ENCODE measurements at regions not wholly inside any gene's neighbourhood (a gene's known extent, or its start where the extent isn't known, plus 50 kb on each side); places are given as distances from the start of the nearest gene placed in this dataset.

DNA sequence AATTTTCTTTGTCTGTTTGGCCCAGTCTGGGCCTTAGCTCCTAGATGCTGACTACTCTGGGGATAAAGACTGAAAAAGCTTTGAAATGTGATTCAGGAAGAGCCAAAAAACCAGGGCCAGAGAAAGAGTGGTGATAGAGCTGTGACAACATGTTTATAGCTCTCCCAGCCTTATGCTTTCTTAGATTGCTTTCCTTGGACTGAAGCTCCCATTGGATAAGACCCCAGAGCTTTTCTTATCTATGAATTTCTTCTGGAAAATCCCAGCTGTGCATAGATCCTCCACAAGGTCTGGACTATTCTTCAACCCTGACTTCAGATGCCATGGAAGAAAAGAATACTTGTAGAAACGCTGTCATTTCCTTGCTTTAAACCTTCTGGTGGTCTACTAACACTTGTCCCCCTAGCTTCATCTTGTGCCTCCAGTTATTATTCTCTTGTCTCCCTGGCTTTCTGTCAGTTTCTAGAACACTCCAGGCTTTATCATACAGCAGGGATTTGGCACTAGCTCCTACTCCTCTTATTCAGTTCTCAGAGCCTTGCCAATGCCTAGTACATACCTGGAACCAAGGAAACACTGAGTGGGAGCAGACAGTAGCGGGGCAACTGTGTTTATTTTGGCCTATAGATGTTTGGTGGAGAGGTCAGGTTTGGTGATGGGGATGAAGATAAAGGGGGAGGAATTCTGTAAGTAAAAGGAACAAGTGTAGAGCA, 57.1 kb upstream of the TEX13D start:
- Histone ChIP-seq H3K27ac (replicated peaks) (no peak overlapping the region), H3K4me3 (replicated peaks; ENCODE audit: insufficient read depth, low read length) (no peak overlapping the region), H3K27me3 (ENCODE audit: insufficient read depth, poor library complexity, severe bottlenecking) (no peaks in the 10 kb centered on the region)
- DNase-seq (ENCODE audit: low read depth in 1 of 2, low spot score in 1 of 2) = no peak
- no peak for TF ChIP-seq GABPA (IDR thresholded peaks at IDR 0.05; ENCODE audit: low read depth)
- no peak for TF ChIP-seq SPI1 (IDR thresholded peaks at IDR 0.05; ENCODE audit: borderline replicate concordance, low read depth)

GRCh38 chrX:124280294-124280902, 52.1 kb upstream of the TEX13D start:
- no peak overlapping the region for H3K27ac ChIP-seq (replicated peaks)
- TF ChIP-seq, protein P1, sequence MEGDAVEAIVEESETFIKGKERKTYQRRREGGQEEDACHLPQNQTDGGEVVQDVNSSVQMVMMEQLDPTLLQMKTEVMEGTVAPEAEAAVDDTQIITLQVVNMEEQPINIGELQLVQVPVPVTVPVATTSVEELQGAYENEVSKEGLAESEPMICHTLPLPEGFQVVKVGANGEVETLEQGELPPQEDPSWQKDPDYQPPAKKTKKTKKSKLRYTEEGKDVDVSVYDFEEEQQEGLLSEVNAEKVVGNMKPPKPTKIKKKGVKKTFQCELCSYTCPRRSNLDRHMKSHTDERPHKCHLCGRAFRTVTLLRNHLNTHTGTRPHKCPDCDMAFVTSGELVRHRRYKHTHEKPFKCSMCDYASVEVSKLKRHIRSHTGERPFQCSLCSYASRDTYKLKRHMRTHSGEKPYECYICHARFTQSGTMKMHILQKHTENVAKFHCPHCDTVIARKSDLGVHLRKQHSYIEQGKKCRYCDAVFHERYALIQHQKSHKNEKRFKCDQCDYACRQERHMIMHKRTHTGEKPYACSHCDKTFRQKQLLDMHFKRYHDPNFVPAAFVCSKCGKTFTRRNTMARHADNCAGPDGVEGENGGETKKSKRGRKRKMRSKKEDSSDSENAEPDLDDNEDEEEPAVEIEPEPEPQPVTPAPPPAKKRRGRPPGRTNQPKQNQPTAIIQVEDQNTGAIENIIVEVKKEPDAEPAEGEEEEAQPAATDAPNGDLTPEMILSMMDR (IDR thresholded peaks at IDR 0.05; ENCODE audit: insufficient read depth, low read length) = no peak
- TF ChIP-seq GABPA (IDR thresholded peaks at IDR 0.05; ENCODE audit: low read depth) (no peak), POLR2AphosphoS5 (IDR thresholded peaks at IDR 0.05; ENCODE audit: low read depth) (no peak), REST (IDR thresholded peaks at IDR 0.05; ENCODE audit: insufficient replicate concordance, low read depth) (no peak), SPI1 (IDR thresholded peaks at IDR 0.05; ENCODE audit: borderline replicate concordance, low read depth) (no peak)
- H3K27me3 ChIP-seq (ENCODE audit: insufficient read depth, poor library complexity, severe bottlenecking) = no peaks in the 10 kb centered on the region
- no peak overlapping the region for H3K4me3 ChIP-seq (replicated peaks; ENCODE audit: insufficient read depth, low read length)
- no peak for DNase-seq (ENCODE audit: low read depth in 1 of 2, low spot score in 1 of 2)

DNA sequence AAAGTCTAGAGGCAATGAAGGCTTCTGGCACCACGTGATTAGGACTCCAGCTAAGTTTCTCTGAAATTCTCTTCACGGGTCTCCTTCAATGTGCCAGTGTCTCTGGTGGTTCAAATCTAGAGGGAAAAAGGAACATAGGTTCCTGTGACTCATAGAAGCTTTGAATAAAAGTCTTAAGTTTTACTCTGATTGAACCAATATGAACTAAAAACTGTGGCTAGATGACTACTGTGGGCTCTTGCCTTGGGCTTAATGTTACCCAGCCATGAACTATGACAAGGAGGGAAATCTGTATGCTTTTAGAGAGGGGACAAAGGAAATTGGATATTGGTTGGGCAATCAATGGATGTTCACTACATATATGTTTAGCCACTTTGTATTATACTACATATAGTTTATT, 49.9 kb upstream of the TEX13D start:
- DNase-seq (ENCODE audit: low read depth in 1 of 2, low spot score in 1 of 2) = no peak
- TF ChIP-seq POLR2AphosphoS5 (IDR thresholded peaks at IDR 0.05; ENCODE audit: low read depth) (no peak), REST (IDR thresholded peaks at IDR 0.05; ENCODE audit: insufficient replicate concordance, low read depth) (no peak)

More for the DNA sequence above, 49.9 kb upstream of the TEX13D start:
- Histone ChIP-seq H3K27ac (replicated peaks) (no peak overlapping the region), H3K27me3 (ENCODE audit: insufficient read depth, poor library complexity, severe bottlenecking) (no peaks in the 10 kb centered on the region), H3K4me3 (replicated peaks; ENCODE audit: insufficient read depth, low read length) (no peak overlapping the region)
